Activated CD8-positive, alpha-beta memory T cell treated with anti-CD3 and anti-CD28 coated beads, Interleukin-2, amount 50 U/mL, for 24 hours (primary cell): ENCODE measurements at regions not wholly inside any gene's neighbourhood (a gene's known extent, or its start where the extent isn't known, plus 50 kb on each side); places are given as distances from the start of the nearest gene placed in this dataset.

Experiments used
- DNase-seq: peaks from one replicate; pipeline ENCODE4 v3.0.0-alpha.2; 2020; ENCODE audit errors: extremely low read depth

DNA sequence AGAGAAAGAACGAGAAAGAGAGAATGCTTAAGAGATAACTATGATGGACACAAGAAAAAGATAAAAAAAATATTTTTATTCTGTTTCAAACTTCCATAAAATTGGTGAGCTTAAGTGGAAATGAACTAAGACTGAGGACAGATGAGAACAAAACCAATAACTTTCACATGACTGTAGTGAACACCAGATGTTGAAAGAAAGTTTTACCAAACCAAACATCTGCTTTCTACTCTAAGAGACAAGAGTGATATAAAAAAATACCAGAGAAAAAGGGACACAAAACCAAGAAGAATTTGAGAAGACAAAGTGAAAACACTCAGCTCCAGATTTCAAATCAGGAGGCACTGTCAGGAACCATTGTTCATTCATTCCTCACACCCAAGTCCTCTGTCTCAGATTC, 147.9 kb downstream of the IMPG2 start:
- no peak for DNase-seq

DNA sequence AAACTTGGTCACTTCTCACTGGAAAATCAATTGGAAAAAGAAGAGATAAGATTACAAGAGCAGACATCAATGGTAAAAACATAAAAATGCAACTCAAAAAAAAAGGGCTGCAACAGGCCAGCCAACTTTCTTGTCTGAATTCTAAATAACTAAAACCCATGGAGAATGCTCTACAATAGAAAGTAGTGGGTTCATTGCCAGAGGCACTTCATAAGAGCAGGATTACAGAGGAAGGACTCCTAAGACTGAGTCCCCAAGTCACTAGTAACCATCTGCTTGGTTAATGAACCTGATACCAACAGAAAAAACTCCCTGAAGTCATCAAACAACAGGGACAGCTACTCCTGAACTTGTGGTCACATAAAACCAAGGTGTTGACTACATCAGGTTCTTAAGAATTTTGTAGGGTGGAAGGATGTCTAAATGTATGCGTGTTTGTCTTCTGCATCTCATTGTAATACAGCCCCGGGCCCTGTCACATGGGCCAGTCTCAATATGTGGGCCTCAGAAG, 148.6 kb downstream of the IMPG2 start:
- no peak for DNase-seq

DNA sequence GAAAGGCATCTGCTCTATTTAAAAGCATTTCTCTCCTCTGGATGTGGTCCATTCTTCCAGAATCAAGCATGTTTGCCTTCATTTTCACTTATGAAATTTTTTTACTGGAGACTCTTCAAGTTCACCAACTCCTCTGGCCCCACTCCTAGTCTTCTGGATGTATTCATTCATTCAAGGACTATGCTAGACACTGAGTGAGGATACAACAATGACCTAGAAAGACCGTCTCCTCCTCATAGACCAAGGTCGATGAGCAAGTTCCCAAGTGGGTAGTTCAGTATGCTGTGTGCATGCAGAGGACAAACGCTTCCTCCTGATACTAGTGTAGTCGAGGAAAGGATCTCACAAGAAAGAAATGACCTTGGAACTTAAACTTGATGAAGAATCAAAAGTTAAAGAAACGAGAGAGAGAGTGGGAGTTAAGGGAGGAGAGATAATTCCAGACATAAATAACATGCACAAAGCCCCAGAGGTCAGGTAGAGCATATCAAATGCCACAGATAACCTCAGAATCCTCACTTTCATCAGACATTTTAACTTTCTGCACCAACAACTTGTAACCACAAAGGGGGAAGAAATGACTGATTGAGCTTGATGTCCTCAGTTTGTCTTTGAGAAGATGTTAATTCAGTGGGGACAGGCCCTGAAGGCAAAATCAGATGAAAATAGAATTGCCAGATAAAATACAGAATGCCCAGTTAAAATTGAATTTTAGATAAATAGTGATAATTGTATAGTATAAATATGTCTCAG, 149.4 kb downstream of the IMPG2 start:
- DNase-seq = no peak

DNA sequence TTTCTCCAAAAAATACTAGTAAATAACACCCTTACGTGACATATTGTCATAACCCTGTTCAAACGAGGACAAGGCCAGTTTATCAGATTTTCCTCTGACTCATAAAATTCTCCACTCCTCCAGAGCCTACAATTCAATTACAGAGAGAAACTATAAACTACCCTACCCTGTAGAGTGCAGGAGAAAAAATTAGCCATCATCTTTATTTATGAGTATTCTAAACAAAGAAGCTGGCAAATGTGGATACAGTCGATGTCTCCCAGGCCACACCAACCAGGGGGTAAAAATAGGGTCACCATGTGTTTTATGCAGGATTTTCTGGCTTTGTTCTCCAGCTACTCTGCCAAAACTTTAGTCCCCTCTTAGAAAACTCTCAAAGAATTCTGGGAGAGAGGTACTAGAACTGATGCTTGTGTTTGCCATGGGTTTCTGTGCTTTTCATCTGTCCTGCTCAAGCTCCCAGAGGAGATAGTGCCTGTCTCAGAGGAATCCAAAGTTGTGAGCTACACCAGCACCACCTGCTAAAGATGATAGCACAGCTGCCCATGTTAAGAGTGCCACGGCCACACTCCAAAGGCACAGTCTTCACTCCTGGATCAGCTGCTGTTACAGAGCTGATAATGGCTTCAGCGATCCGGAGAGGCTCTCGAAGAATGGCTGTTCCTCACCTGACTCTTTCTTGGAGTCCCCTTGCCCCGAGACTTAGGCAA, 150.2 kb downstream of the IMPG2 start:
- no peak for DNase-seq

DNA sequence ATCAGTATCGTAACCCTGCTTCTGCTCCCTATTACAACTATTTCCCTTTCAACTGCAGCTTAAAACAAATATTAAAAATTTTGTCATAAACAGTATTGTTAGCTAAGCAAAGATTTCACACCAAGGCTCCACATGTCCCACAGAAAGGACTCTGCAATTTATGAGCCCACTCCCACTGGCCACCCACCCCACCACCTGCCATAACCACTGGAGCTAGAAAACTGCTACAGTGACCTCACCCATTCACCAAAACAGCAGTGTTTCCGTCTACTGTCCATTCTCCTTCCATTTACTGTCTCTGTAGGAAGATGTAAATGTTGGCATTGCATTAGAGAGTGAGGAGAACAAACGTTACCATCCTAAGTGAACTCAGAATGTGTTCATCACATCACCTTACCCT, 150.9 kb downstream of the IMPG2 start:
- DNase-seq = no peak

DNA sequence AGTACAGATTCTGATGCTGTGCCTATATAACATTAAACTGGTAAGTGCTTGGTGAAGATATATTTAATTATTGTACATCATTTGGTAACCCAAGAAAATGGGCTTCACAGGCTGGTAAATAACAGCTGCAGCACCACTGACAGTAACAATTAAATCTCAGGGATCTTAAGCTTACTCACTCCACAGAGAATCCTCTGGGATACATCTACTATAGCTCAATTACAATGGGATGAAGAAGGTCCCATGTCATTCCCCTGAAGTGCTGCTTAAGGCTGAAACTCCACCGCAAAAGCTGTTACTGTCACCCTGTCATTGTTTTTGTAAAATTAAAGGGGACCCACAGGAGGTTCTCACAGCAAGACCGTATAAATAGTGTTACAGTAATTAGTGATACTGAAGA, 153.0 kb downstream of the IMPG2 start:
- DNase-seq = no peak

DNA sequence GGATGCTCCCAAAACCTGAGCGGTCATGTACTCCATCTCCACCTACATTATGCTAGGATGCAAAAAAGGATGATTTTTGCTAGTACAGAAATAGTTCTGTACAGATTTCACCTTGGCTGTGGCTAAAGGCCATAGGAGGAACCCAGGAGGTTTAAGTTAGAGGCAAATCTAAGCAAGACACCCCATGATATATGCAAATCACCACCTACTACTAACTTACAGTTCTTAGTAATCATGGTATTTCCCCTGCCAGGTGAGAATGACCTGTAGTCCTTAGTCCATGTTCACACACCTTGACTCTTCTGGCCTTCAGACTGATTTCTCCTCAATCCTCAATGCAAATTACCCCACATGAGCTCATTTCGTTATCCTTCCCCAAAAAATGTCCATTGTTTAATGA, 154.2 kb downstream of the IMPG2 start:
- DNase-seq = no peak

DNA sequence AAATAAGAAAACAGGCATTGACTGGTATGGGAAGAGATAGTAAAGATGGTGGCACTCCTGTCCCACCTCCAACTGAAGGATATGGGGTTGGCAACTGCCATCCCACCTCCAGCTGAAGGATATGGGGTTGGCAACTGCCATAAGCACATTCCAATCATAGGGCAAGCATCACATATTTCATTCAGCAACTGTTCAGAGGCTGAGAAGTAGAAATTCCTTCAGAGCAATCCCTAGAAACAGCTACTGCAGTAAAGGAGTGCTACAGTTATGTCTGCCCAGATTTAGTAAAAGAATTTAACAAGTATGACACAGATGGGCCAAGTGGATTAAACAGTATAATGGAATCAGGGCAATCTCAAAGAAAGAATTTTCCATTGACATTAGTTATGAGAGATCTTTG, 156.8 kb downstream of the IMPG2 start:
- DNase-seq = no peak

DNA sequence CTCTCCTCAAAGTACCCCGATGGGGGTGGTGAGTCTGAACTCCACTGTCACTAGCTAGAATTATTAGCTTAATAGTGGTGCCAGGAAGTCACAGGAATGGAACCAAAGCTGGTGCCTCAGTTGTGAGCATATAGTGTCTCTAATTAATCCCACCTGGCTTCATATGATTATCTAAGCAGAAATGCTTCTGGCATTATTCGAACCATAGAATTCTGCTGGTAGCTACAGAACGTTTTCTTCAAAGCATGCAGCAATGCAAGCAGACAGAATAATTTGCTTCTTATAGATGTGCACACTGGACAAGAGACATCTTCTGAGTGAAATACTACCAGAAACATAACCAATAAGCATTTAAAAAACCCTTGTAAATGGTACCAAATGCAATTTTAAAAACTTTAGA, 160.9 kb downstream of the IMPG2 start:
- no peak for DNase-seq

DNA sequence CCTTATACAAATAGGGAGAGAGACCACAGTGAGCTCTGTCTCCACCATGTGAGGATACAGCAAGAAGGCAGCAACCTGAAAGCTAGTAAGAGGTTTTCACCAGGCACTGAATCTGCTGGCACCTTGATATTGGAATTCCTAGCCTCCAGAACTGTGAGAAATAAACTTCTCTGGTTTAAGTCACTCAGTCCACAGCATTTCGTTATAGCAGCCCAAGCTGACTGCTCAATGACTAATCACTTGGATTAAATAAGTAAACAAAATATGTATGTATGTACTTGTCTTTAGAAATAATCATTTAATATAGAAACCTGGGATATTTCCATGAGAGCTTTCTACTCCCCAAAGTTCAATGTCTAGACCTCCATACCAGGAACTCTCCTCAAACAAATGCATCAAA, 162.0 kb downstream of the IMPG2 start:
- DNase-seq = no peak

DNA sequence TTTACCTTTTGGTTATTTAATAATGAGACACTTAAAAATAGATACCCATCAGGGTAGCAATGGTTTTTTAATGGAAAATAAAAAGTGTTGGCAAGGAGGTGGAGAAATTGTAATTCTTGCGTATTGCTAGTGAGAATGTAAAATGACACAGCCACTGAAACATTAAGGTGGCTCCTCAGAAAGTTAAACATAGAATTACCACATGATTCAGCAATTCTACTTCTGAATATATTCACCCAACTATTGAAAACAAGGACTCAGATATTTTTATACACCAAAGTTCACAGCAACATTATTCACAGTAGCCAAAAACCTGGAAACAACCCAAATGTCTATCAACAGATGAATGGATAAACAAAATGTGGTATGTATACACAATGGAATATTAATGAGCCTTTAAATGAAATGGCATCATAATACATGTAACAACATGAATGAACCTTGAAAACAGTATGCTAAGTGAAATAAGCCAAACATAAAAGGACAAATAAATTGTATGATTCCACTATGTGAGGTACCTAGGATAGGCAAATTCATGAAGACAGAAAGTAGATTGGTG, 163.5 kb downstream of the IMPG2 start:
- no peak for DNase-seq

DNA sequence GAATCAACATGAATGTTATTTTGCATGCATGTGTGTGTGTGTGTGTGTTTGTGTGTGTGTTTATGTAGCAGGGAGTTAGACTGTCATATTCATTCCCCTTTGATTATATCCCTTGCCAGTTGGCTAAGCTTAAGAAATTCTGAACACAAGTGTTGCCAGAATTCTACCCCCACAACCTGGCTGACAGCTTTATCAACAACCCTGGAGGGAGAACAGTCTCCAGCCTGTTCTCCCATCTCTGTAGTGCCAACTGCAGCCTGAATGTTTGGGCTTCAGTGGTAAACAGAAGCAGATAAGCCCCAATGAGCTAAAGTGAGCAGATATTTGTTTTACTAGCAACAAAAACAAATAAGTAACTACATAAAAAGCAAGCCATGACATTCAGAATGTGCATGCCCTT, 162.6 kb upstream of the ABI3BP start:
- DNase-seq = no peak

DNA sequence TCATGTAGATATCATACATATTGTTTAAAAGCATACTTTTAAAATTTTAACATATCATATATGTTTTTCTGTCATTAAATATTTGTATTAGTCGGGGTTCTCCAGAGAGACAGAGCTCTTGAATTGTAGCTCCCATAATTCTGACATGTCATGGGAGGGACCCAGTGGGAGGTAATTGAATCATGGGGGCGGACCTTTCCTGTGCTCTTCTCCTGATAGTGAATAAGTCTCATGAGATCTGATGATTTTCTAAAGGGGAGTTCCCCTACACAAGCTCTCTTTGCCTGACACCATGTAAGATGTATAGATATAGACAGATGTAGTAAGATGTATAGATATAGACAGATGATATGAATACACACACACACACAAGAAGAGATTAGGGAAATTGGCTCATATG, 161.2 kb upstream of the ABI3BP start:
- no peak for DNase-seq

DNA sequence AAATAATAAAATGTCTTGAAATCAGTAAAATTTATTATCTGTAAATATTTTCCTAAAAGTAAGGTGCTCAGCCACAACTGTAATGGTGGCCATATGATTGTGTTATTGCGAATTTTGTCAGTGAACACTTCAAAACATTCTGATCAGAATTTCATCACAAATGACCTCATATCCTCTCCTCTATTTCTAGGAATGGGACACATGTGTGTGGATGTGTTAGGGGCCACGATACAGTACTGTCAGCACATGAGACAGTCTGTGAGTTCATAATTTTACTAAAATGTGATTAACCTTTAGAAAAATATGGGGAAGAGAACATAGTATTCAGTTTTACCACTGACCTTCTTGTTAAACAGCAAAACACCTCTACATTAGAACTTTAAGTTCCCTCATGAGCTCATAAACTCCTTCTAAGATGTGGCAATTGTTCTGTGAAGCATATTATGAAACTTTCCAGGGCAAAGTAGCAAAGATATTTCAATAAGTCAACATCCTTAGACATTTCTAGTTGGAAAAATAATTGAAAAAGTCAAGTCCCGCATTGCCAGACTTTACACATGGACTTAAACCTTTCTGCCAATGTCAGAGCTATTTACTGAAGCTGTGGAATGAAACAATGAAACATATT, 158.2 kb upstream of the ABI3BP start:
- no peak for DNase-seq

DNA sequence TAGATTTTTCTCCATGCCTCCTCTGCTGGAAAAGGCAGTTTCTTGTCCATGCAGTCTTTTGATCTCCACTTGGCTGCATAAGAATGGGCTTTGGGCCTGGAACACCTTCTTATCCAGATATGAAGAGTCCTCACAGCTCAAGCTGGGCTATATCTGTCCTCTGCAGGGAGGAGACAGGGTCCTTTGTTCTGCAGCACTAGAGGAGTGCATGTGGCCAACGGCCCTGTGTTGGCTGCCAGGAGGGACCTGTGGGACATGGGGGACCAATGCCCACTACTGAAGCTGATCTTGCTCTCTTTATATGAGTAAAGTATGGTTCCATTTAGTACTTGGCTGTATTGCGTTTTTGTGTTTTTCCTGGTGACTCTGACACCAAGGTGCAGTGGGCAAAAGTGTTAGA, 157.3 kb upstream of the ABI3BP start:
- DNase-seq = no peak

DNA sequence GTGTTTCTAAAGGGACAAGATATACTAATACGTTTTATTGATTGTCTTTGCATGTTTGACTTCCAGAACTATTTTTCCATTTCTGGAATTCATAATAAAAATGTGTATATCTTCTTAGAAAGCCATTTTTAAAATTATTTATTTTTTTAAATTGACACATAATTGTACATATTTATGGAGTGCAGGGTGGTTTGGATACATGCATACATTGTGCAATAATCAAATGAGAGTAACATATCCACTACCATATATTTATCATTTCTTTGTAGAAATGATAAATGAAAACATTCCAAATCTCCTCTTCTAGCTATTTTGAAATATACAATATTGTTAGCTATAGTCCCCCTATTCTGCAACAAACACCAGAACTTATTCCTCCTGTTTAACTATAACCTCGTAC, 156.5 kb upstream of the ABI3BP start:
- no peak for DNase-seq

DNA sequence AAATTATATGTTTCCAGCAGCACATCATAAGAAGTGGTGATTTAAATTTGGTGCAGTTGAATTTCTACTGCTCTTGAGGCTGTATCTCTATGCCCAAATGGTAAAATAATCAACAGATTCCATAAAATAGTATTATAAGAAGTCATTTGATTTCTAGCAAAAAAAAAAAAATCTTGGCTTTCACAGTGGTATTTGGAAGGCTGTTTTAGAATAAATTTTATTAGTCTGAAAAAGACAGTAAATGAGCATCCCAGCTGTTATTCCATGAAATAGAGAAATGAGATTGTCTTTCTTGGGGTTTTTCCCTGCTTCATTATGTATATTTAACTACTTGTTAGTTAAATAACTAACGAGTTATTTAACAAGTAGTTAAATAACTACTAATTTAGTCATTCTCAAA, 156.0 kb upstream of the ABI3BP start:
- no peak for DNase-seq

DNA sequence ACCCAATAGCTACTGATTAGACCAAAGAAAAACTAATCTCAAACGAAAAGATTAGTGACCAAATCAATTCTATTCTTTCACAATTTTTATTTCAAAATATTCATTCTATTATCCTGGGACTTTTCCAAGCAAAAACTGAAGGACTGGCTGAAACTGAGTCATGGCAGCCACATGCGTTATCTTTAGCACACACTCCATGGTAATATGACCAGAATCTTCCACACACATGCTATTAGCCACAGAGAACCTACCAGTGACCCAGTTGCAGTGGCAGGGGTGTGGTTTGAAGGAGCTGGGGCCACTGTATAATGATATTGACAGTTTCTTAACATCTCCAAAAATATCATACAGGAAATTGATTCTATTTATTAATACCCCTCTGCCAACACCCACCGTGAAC, 154.8 kb upstream of the ABI3BP start:
- no peak for DNase-seq

DNA sequence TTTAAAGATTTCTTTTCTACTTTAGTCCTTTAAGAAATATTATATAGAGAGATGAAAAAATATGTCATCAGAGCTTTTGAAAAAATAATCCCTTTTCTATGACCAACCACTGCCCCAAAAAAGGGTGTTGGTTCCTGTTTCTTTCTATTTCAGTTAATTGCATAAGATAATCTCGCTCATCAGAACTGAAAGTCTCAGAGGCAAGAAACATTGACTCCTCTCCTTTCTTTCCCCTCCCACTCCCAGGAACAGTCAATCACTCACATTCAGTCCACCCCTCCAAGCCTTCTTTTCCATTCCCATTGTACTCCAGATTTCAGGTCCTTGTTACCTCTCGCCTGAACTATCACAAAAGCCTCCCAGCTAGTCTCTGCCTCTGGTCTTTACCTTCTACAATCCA, 153.7 kb upstream of the ABI3BP start:
- DNase-seq = no peak

DNA sequence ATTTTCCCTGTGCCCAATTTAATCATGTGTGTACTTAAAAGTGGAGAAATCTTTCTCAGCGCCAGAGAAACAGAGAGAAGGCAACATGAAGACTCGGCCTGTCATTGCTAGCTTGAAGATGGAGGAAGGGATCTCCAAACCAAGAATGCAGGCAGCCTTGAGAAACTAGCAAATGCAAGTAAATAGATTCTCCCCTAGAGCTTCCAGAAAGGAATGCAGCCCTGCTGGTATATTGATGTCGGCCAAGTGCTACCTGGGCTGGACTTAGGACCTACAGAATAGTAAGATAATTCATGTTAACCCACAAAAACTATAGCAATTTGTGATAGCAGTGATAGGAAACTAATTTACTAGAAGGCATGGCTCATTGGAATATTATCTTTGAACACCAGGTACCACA, 150.9 kb upstream of the ABI3BP start:
- no peak for DNase-seq

DNA sequence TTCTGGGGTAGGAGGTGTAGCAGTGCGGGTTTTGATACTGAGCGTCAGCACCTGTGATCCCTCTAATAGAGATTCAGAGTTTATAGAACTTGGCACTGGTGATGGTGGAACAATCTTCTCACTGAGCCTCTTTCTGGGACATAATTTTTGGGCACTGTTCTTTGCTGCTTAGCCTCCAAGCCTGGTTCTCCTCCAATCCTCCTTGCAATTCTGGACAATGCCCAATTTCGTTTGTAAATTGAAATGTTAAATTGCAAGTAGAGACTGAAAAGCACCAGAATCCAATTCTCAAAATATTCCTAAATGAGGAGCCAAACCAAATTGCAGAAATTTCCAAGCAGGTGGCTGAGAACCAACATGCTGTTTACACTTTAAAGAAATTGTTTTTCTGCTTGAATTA, 149.8 kb upstream of the ABI3BP start:
- DNase-seq = no peak

DNA sequence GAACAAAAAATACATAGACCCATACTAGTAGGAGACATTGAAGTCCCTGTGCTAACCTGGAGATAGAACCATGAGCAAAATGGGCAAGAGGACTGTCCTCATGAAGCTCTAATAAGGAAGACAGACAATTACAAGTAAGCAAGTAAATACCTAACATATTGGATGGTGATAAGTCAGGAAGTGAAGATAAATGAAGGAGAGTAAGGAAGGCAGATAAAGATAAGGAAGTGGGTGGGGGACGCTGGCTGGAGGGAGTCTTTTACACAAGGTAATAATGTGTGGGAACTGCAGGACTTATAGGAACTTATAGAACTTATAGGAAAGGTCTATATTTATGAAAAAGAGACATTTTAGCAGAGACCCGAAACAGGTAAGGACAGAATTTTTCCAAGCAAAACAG, 148.9 kb upstream of the ABI3BP start:
- no peak for DNase-seq

DNA sequence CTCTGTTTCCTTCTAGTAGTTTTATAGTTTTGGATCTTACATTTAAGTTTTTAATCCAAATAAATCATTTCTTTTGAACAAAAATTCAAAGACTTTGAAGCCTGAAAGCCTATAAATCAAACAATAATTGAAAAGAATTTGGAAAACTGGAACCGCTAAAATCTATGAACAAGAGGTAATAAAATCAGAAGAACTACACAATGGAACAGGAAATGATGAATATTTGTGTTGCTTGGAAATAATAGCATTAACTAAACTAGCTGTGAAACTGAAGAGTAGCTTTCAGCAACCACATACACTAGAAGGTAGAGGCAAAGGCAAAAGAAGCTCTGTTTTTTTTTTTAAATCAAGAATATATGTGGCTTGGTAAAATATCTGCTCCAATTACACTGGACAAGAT, 147.9 kb upstream of the ABI3BP start:
- DNase-seq = no peak
